HAP-1 (cell line): ENCODE measurements at regions not wholly inside any gene's neighbourhood (a gene's known extent, or its start where the extent isn't known, plus 50 kb on each side); places are given as distances from the start of the nearest gene placed in this dataset.

Experiments
- DNase-seq, 2 experiments: peaks; one replicate each; pipeline ENCODE4 v3.0.0-alpha.2; 2016 to 2020; ENCODE audit warnings: low spot score in 2 of 2
- H3K27me3 ChIP-seq: fragments of 250-450 bp; sonication (Bioruptor Pico); 2 replicates; pipeline ENCODE4 v1.5.1; 2020; ENCODE audit warnings: low read depth, mild to moderate bottlenecking, moderate library complexity
- H3K36me3 ChIP-seq: fragments of 250-450 bp; sonication (Bioruptor Pico); replicated peaks from 2 replicates; pipeline ENCODE4 v1.5.1; 2020; ENCODE audit warnings: mild to moderate bottlenecking
- H3K4me1 ChIP-seq: fragments of 250-450 bp; sonication (Bioruptor Pico); 2 replicates; pipeline ENCODE4 v1.5.1; 2020; ENCODE audit warnings: mild to moderate bottlenecking
- H3K4me3 ChIP-seq: fragments of 250-450 bp; sonication (Bioruptor Pico); 2 replicates; pipeline ENCODE4 v1.5.1; 2020; ENCODE audit warnings: mild to moderate bottlenecking, moderate library complexity
- H3K9me3 ChIP-seq: fragments of 250-450 bp; sonication (Bioruptor Pico); 2 replicates; pipeline ENCODE4 v1.5.1; 2020; ENCODE audit warnings: mild to moderate bottlenecking, moderate library complexity
- in situ Hi-C: fragments of 300-500 bp; cut with MboI; formaldehyde crosslinking; loops from 3 replicates; pipeline ENCODE4 v1.14.3; 2020; ENCODE audit warnings: low sequenced_read_pairs, inconsistent platforms, mixed read lengths

GRCh38 chr18:8944871-8945245 lies 157.6 kb upstream of the NDUFV2 start:
- Histone ChIP-seq H3K4me1 (peaks cover 13% of the 10 kb centered on the region), H3K9me3 (0 out of 2 replicates have a peak, but pooled peaks cover 4% of the 10 kb centered on the region), H3K27me3 (no peaks in the 10 kb centered on the region), H3K4me3 (no peak overlapping the region), H3K36me3 (no peaks in the 10 kb centered on the region)
- in situ Hi-C loops: no loop called here
- DNase-seq: no peak

- peak in 1 of 2 experiments; percentile 34 for DNase-seq
- H3K4me1 ChIP-seq: peaks cover 13% of the 10 kb centered on the region
- H3K36me3 ChIP-seq: no peaks in the 10 kb centered on the region
- in situ Hi-C loops: no loop called here
- H3K27me3 ChIP-seq: no peaks in the 10 kb centered on the region
- 0 out of 2 replicates have a peak, but pooled peaks cover 4% of the 10 kb centered on the region for H3K9me3 ChIP-seq
- H3K4me3 ChIP-seq: no peak overlapping the region
Measured at GRCh38 chr18:8945514-8945913, 157.0 kb upstream of the NDUFV2 start.

- Histone ChIP-seq H3K27me3 (no peaks in the 10 kb centered on the region), H3K9me3 (peaks cover 4% of the 10 kb centered on the region; the same call in 1 of the 2 replicates), H3K4me3 (no peak overlapping the region), H3K4me1 (peaks cover 13% of the 10 kb centered on the region), H3K36me3 (no peaks in the 10 kb centered on the region)
- in situ Hi-C loops: no loop called here
- no peak for DNase-seq
Measured at GRCh38 chr18:8946066-8946838, 156.2 kb upstream of the NDUFV2 start.

- in situ Hi-C loops: no loop called here
- Histone ChIP-seq H3K9me3 (peaks cover 4% of the 10 kb centered on the region; the same call in 1 of the 2 replicates), H3K27me3 (no peaks in the 10 kb centered on the region), H3K36me3 (no peaks in the 10 kb centered on the region), H3K4me1 (peaks cover 6% of the 10 kb centered on the region), H3K4me3 (no peak overlapping the region)
- no peak for DNase-seq
Measured at GRCh38 chr18:8947566-8947965, 154.9 kb upstream of the NDUFV2 start.

- no peak overlapping the region for H3K4me3 ChIP-seq
- peaks cover 3% of the 10 kb centered on the region for H3K4me1 ChIP-seq
- no peak for DNase-seq
- H3K36me3 ChIP-seq: no peaks in the 10 kb centered on the region
- in situ Hi-C loops: no loop called here
- peaks cover 2% of the 10 kb centered on the region; the same call in 1 of the 2 replicates for H3K9me3 ChIP-seq
- H3K27me3 ChIP-seq: no peaks in the 10 kb centered on the region
Measured at GRCh38 chr18:8948011-8948410, 154.5 kb upstream of the NDUFV2 start.

GRCh38 chr18:8948471-8949149 lies 153.9 kb upstream of the NDUFV2 start:
- no peak for DNase-seq
- in situ Hi-C loops: no loop called here
- H3K9me3 ChIP-seq: no peaks in the 10 kb centered on the region; the same call in 1 of the 2 replicates
- peaks cover 2% of the 10 kb centered on the region; the same call in 1 of the 2 replicates for H3K4me1 ChIP-seq
- H3K27me3 ChIP-seq: no peaks in the 10 kb centered on the region
- H3K36me3 ChIP-seq: no peaks in the 10 kb centered on the region
- no peak overlapping the region for H3K4me3 ChIP-seq

- Histone ChIP-seq H3K4me3 (no peak overlapping the region), H3K4me1 (peaks cover 2% of the 10 kb centered on the region; the same call in 1 of the 2 replicates), H3K36me3 (no peaks in the 10 kb centered on the region), H3K27me3 (no peaks in the 10 kb centered on the region), H3K9me3 (no peaks in the 10 kb centered on the region; the same call in 1 of the 2 replicates)
- DNase-seq: no peak
- in situ Hi-C loops: no loop called here
Measured at GRCh38 chr18:8949206-8949605, 153.3 kb upstream of the NDUFV2 start.

- Histone ChIP-seq H3K4me1 (no peaks in the 10 kb centered on the region; the same call in 1 of the 2 replicates), H3K4me3 (no peak overlapping the region), H3K9me3 (no peaks in the 10 kb centered on the region; the same call in 1 of the 2 replicates), H3K27me3 (no peaks in the 10 kb centered on the region), H3K36me3 (no peaks in the 10 kb centered on the region)
- in situ Hi-C loops: no loop called here
- DNase-seq: no peak
Measured at GRCh38 chr18:8951491-8951890, 151.0 kb upstream of the NDUFV2 start.

- in situ Hi-C loops: no loop called here
- no peaks in the 10 kb centered on the region; the same call in 1 of the 2 replicates for H3K4me1 ChIP-seq
- DNase-seq: no peak
- H3K4me3 ChIP-seq: no peak overlapping the region
- H3K36me3 ChIP-seq: no peaks in the 10 kb centered on the region
- no peaks in the 10 kb centered on the region for H3K27me3 ChIP-seq
- H3K9me3 ChIP-seq: no peaks in the 10 kb centered on the region; the same call in 1 of the 2 replicates
Measured at GRCh38 chr18:8952174-8952573, 150.3 kb upstream of the NDUFV2 start.

GRCh38 chr18:8952769-8953760 lies 149.4 kb upstream of the NDUFV2 start:
- no peaks in the 10 kb centered on the region; the same call in 1 of the 2 replicates for H3K9me3 ChIP-seq

GRCh38 chr18:8957731-8958130 lies 144.8 kb upstream of the NDUFV2 start:
- no peaks in the 10 kb centered on the region; the same call in 1 of the 2 replicates for H3K27me3 ChIP-seq
- H3K4me3 ChIP-seq: no peak overlapping the region
- H3K9me3 ChIP-seq: no peaks in the 10 kb centered on the region
- in situ Hi-C loops: no loop called here
- H3K4me1 ChIP-seq: no peaks in the 10 kb centered on the region; the same call in 1 of the 2 replicates
- no peaks in the 10 kb centered on the region for H3K36me3 ChIP-seq
- DNase-seq: no peak

More at GRCh38 chr18:8952769-8953760, 149.4 kb upstream of the NDUFV2 start:
- in situ Hi-C loops: no loop called here
- DNase-seq: no peak
- H3K4me3 ChIP-seq: no peak overlapping the region
- no peaks in the 10 kb centered on the region; the same call in 1 of the 2 replicates for H3K4me1 ChIP-seq
- H3K36me3 ChIP-seq: no peaks in the 10 kb centered on the region
- no peaks in the 10 kb centered on the region; the same call in 1 of the 2 replicates for H3K27me3 ChIP-seq

- in situ Hi-C loops: no loop called here
- Histone ChIP-seq H3K4me3 (no peak overlapping the region), H3K4me1 (no peaks in the 10 kb centered on the region; the same call in 1 of the 2 replicates)
Measured at GRCh38 chr18:8958660-8959059, 143.8 kb upstream of the NDUFV2 start.

GRCh38 chr18:8959551-8960135 lies 142.9 kb upstream of the NDUFV2 start:
- in situ Hi-C loops: no loop called here

More at GRCh38 chr18:8958660-8959059, 143.8 kb upstream of the NDUFV2 start:
- no peaks in the 10 kb centered on the region; the same call in 1 of the 2 replicates for H3K27me3 ChIP-seq
- H3K9me3 ChIP-seq: no peaks in the 10 kb centered on the region
- no peak for DNase-seq
- H3K36me3 ChIP-seq: no peaks in the 10 kb centered on the region

More at GRCh38 chr18:8959551-8960135, 142.9 kb upstream of the NDUFV2 start:
- no peaks in the 10 kb centered on the region for H3K36me3 ChIP-seq
- H3K9me3 ChIP-seq: no peaks in the 10 kb centered on the region
- no peak for DNase-seq
- H3K4me3 ChIP-seq: no peak overlapping the region
- H3K4me1 ChIP-seq: no peaks in the 10 kb centered on the region; the same call in 1 of the 2 replicates
- H3K27me3 ChIP-seq: no peaks in the 10 kb centered on the region; the same call in 1 of the 2 replicates
